ENCODE measurements at regions not wholly inside any gene's neighbourhood (a gene's known extent, or its start where the extent isn't known, plus 50 kb on each side); places are given as distances from the start of the nearest gene placed in this dataset.
"Not testable (repeated sequence)": the region's sequence is repeated elsewhere in the genome, so short reads cannot be mapped to it uniquely, and the experiment has no call there.

DNA sequence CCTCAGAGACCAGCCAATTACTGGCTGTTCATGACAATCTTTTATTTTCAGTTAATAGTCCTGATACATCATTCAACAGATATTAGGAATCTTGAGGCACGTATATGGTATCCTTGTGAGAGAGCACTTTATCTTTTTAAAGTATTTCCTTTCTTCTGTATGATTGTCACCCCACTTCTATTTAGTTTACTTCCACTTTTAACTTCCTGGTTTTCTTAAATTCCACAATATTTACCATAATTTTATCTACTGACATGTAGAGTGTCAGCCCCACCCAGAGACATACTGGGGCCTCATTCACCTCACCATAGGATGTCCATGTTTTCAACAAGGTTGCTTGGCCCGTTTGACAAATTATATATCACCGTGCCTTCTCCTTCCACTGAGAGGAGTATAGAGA, 182.9 kb upstream of the ID2 start:
- no peak for DNase-seq

DNA sequence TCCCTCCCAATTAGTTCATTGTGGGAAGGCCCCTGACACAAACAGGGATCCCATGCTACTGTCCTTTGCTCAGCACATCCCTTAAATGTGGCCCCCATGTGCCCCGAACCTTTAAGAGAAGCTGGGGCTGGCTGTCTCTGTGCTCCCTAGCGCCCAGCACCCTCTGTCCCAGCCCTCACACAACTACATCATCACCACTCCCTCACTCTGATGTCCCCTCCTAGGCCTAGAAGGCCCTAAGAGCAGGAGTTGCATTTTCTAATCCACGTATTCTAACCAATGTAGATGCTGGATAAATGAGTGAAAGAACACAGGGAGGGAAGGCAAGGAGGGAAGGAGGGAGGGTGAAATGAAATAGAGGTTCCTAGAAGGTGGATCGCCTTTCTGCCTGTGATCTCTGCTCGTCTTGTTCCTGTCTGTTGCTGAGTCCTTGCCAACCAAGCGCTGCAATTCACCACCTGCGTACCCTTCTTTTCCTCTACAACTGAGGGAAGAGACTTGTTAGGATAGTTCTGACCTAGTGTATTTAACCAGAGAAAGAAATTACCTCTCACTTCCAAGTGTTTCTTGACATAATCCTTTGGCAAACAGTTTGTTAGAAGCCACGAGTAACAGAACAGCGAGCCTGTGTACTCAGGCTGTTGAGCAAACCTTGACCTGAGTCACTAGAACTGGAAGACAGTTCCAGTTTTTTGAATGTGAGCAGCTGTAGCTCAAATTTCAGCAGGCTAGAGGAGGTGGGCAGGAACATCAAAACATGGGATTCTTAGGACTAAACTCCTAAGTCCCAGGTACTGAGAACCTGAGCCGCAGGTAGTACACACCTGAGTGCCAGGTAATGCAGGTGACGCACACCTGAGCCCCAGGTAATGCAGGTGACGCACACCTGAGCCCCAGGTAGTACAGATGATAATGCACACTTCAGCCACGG, 181.5 kb upstream of the ID2 start:
- DNase-seq, result peak; percentile 38

DNA sequence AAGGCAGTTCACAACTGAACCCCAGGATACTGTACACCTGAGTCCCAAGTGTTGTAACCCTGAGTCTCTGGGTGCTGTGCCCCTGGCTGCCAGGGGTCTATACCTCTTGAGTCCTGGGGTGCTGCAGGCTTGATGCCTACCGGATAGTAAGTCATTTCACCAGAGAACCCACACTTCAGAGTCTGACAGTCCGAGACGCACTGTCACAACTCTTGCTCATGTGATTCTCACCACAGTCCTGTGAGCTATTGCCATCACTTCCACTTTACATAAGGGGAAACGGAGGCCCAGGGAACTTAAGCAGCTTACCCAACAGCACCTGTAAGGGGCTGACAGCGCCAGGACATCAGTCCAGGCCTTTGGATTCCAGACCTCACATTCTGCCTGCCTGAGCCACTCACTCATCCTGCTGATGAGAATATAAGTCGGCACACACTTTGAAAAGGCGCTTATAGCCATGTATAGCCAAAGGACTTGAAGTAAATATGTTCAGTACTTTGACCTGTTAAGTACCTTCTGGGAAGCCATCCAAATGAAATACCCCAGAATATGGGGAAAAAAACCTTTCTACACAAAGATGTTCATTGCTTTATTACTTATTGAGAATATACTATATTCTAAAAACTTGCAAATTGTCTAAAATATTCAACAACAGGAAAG, 180.7 kb upstream of the ID2 start:
- DNase-seq, result peak; percentile 23

DNA sequence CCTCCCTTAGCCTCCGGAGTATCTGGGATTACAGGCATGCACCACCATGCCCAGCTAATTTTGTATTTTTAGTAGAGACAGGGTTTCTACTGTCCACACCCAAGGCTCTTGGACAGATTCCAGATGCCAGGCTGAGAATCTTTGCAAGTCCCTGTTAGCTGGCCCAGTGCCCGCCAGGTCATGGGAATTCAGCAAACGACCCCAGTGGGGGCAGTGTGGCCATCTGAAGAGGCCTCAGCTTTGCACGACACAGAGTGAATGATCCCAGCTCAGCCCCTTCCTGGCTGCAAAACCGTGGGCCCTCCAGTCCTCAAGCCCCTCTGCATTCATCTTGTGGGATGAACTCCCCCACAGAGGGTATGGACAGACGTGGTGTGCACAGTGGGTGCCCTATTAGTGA, 179.5 kb upstream of the ID2 start:
- DNase-seq, result peak; percentile 56

DNA sequence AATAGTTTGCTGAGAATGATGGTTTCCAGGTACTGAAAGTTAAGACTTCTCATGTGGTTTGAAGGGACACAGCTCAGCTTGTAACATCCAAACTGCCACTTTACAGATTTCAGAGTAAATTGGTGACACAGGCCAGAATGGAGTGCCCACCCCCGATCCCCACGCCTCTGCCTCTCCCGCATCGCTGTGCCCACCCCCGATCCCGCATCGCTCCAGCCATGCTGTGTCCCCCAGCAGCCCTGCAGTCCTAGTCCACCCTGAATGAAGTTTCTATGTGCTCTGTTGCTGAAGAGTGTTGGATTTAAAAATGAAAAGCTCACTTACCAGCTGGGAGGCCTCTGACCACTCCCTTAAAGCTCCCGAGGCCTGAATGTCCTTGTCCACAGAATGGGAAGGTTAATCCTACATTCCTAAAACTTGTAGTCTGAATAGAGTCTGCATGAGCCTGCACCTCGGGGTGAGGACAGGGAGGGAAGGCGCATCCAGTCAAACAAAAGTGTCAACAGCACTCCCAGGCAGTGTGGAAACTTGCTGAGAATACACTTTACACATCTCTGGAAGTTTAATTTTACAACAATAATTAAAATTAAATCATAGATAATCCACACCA, 176.4 kb upstream of the ID2 start:
- DNase-seq, result no peak

DNA sequence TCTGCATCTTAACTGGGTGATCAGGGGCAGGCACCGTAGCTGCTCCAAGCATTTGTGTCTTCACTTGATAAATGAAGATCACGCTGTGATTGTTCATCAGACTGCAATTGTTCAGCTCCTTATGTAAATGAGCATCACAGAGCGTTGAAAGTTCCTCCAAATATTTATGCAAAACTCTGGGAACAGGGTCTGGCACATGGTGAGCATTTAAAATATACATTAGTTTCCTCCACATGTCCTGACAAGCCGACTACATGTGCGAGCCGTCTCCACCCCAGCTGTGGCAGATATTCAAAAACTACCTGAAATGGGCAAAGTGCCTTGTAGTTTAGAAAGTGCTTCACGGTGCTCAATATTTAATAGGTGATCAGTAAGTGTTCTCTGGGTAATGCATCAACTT, 175.1 kb upstream of the ID2 start:
- DNase-seq, result no peak

DNA sequence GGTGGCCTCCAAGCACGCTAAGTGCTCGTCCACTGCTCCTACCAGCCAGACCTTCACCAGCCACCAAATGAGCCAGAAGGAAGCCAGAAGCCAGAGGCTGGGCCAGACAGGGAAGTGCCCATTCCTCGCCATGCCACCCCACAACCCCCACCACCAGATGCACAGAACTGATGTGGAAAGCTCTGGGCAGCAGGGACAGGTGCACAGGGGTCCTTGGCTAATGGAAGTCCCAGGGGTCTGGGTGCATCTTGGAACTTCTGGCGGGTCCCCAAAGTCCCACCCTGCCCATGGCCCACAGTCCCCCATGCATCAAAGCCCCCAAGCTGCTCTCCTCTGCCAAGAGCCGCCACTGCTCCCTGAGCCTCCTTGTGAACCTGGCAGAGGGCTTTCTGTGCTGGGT, 173.1 kb upstream of the ID2 start:
- no peak for DNase-seq

DNA sequence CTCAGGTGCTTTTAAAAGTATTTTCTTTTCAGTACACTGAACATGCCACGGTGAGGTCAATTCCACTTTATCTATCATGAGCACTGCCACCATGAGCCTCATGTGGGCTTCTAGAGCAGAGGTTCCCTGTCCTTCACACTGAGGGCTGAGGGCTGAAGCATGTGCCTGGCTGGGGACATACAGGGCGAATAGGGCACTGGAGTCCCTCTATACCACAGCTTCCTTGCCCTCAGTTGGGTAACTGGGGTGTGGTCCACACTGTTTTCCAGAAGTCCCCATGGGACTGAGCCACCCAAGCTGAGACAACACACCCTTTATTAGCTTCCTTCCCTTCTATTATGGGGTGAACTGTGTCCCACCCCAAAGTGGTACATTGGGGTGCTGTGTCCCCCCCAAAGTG, 172.2 kb upstream of the ID2 start:
- no peak for DNase-seq

DNA sequence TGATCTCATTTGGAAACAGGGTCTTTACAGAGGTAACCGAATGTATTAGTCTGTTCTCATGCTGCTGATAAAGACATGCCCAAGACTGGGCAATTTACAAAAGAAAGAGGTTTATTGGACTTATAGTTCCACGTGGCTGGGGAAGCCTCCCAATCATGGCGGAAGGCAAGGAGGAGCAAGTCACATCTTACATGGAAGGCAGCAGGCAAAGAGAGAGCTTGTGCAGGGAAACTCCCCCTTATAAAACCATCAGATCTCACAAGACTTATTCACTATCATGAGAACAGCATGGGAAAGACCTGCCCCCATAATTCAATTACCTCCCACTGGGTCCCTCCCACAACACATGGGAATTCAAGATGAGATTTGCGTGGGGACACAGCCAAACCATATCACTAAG, 171.8 kb upstream of the ID2 start:
- not testable (repeated sequence) for DNase-seq

DNA sequence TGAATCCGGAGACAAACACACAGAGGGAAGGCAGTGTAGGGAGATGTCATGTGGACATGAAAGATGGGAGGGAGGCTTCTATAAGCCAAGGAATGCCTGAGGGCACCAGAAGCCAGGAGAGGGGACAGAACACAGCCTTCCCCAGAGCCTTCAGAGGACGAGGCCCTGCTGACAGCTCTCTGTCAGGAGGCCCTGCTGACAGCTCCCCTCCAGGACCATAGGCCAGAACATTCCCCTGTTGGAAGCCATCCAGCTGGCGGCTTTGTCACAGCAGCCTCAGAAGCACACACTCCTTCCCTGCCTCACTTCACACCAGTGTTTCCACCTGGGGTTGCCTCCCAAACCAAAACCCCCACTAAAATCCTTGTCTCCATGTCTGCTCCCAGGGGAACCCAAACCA, 171.3 kb upstream of the ID2 start:
- DNase-seq, result no peak

DNA sequence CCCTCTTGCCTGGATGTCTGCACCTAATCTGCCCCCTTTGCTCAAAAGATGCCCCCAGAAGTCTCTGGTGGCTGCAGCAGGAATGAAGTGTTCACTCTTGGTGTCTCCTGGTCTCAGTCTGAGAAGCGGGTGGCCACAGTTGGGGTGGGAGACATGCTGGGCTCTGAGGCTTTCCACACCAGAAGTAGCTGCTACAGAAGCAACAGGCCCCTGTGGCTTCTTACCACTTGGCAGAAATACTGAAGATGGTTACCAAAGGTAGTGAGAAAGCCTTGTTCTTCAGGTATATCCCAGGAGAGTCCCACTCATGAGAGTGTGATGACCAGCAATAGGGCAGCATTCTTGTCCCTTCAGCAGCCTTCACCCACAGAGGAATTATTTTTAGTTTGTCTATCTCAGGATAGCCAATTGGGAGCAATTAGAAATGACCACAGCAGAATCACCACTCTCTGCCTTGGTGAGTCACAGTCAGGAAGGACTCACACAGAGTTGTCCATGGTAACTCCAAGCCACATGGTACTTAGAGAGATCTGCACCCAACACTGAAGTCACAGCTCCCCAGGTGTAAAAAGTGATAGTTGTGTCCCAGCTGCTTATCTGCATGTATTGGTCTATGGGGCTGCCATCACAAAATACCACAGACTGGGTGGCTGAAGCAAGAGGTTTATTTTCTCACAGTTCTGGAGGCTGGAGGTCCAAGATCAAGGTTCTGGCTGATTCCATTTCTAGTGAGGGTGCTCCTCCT, 169.8 kb upstream of the ID2 start:
- DNase-seq, result no peak

DNA sequence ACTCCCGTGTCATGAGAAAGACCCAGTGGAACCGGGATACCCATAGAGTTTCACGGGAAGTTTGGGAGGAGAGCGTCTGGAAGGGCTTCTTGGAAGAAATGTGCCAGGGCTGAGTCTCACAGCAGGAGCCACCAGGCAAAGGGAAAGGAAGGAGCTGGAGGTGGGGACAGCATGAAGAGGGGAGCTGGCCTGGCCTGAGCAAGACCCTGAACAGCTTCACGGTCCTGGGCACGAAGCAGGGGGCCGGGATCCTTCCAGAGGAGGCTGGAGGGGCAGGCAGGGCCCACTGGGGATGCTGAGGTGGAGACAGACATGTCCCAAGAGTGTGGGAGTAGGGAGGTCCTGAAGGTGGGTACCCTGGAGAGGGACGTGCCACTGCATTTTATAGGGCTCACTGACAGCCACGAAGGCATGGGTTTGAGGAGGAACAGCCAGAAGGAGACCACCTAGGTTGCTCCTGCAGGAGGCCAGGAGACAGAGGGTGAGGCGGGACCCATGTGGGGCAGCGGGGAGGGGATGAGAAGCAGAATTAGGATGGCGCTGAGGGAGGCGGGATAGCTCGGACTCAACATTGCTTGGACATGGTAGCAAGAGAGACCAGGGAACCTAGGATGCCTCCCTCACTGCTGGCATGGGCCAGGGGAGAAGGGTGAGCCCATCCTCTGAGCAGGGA, 168.1 kb upstream of the ID2 start:
- DNase-seq, result no peak

DNA sequence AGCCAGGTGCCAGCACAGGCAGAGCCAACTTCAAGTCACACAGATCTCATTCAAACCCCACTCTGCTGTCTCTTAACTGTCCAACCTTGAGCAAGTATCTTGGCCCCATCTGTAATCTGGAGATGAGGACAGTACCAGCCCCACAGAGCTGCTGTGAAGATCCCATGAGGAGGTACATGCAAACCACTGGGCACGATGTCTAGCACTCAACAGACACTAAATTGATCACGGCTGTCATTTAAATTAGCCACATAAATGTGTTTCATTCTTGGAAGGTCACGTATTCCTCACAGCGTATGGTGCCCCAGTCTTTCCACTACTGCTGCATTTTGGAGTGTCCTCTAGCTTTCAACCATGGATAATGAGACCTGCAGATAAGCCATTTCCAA, 167.6 kb upstream of the ID2 start:
- no peak for DNase-seq

DNA sequence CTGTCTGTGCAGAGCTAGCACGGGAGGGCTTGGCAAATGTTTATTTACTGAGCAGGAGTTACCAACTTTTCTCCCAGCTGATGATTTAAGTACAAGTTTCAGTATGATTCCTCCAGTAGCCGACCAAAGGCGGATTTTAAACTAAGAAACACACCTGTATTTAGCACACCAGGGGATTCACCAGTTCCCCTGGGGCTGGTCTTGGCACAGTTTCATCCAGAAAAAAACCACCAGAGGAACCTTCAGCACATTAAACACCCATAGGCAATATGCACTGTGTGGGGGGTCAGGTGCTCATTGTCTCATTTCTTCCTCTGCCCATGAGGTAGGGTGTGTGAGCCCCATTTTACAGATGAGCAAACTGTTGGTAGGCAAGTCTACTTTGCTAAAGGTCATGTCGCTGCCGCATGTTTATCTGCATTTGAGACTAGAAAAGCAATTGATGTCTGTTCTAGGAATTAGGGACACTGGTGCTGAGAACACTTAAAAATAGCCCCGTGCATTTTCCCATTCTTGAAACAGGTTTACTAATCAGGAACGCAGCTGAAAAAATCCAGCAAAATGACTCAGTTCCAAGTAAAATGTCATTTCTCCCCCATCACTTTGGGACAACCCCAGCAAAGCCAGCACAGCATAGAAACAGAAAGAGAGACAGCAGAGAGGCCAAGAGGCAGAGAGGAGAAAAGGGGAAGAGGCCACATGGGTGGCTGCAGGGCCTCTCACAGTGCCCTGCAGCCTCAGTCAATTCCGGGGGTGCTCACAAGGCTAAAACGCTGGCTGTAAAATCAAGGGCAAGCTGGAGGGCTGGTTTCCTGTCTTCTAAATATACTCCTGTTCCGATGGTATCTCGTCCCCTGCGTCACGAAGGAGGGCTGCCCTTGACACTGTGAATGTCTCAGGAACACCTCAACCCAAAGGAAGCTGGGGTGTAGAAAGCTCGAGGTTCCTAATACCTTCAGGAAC, 166.8 kb upstream of the ID2 start:
- DNase-seq, result no peak

DNA sequence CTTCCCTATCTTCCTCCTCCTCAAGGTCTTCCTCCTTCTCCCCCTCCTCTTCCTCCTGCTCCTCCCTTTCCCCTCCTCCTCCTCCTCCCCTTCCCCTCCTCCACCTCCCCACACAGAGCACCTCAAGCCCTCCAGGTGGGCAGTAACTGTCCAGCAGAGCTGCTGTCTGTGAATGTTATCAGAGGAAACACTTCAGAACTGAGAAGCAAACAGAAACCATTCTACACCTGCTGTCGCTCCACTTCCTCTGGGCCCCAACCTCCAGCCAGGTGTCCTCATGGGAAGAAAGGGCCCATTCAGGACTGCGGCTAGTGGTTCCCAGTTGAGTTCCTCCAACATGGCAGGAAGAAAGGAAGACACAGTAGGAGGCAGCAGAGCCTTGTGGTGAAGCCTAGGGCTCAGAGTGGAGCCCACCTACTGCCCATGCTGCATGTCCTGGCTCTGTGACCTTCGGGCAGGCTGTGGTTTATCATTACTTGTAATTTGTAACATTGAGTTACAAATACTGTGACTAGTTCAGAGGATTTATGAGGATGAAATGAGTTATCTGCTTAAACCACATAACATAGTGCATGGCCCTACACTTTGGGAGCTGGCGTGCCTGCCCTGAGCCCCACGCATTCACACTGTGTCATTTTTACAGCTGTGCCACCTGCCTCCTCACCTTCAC, 165.9 kb upstream of the ID2 start:
- DNase-seq, result peak; percentile 83

DNA sequence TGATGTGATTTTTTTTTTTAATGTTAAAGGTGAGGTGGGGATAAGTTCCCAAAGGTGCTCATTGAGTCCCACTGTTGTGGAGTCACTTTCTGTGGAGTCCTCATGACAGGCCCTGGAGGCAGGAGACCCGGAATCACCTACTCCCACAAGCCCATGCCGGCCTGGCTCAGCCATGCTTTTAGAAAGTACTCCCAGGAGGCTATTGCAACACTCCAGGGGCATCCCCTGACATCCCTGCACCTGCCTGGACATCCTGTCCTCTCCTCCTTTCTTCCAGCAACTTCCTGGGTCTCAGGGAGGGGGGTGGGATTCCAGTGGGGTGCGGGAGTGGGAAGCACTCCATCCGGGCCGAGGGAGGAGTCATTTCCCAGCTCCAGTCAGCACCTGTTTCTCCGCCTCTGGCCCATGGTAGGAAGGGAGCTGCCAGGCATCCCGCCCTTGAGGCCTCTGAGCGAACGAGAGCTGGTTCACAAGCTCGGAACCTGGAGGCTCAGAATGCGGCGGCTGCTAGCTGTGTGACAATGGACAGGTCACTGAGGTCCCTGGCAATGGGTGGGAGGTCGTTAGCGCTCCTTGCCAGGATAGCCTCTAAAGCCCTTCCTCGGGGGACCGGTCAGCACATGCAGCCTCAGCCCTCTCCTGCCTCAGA, 163.9 kb upstream of the ID2 start:
- no peak for DNase-seq

DNA sequence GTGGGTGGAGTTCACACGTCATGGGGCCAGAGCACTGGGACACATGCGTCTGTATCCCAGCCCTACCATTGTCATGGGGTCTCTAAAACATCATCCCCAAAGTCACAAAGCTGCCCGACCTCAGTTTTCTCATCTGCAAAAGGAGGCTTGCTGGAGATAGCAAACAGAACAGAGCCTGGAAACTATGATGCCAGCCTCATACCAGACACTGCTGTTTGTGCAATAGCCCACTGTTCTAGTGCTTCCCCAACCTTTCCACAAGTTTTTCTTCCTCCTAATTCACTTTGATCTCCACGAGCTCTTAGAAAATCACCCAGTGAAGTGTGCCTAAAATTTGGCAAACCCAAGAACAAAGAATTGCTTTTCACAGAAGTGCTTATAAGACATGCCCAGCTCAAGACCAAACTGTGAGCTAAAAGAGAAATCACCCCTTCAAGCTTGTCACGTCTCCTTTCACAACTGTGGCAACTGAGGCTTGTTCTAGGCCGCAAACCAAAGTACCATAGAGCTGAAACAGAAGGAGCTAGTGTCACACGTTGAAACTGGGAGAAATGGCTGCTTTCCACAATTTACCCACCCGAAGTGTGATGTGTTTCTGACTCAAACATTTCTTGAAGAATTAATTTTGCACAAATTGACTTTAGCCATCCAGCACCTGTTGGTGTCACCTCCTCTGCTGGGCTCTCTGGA, 162.7 kb upstream of the ID2 start:
- DNase-seq, result no peak

DNA sequence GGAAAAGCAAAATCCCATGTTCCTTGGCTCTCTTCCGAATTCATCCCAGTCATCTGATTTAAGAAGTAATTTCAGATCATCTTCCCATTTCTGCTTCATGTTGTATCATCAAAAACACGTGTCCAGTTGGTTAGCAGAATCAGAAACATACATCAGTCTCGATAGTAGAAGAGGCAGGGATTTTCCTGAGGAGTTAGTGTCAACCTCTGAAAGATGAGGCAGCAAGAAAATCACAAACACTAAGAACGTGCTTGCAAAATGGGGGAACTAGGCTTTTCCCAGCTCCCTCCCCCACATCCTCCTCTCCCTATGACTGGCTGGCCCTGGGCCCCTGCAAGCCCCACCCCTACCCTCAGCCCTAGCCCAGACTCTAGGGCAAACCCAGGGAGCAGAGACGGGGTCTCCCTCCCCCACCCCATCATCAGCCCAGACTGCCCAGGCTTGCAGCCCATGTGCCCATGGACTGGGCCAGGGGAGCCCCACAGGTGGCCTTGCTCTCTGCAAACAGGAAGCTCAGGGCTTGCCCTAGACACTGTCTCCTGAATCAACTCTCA, 161.0 kb upstream of the ID2 start:
- no peak for DNase-seq

DNA sequence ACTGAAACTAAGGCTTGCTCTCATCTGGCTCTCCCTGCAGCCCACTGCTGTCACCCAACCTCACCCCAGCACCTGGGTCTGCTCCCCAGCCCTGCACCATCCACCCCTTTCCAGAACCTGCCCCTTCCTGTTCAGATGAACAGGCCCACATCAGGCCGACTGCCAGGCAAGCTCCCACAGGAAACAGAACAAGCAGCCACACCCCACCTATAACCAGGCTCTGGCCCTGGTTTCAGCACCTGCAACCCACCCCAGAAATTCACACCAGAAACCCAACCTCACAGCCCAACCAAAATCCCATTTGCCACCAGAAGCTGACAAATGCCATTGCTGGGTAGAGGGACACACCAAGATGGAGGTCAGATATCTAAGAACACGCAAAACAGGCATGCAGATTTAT, 159.2 kb upstream of the ID2 start:
- no peak for DNase-seq

DNA sequence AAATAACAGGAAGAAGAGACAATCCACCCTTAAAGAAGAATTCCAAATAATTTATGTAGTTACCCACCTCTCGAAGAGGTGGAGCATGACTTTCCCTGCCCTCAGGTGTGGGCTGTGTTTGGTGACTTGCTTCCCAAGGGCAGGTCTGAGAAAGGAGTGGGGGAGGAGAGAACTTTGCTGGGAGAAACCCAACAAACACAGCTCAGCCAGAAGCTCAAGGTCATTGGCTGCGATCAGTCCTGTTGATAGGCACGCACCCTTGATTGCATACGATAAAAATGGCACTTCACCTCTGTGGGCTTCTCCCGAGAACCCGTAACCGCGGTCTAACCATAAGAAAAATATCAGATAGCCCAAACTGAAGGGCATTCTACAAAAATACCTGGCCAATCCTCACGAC, 157.5 kb upstream of the ID2 start:
- DNase-seq, result no peak
